RWPE2 (cell line): ENCODE measurements at regions not wholly inside any gene's neighbourhood (a gene's known extent, or its start where the extent isn't known, plus 50 kb on each side); places are given as distances from the start of the nearest gene placed in this dataset.

ENCODE experiments used
- ATAC-seq: fragments of 200-7000 bp; cut with Tn5 transposase; 3 replicates; pipeline ENCODE4 v1.9.1; 2021; ENCODE audit warnings: low read depth
- DNase-seq: peaks from one replicate; pipeline ENCODE4 v3.0.0-alpha.2; 2020; ENCODE audit warnings: low spot score
- H3K27ac ChIP-seq: fragments of 450-650 bp; 2 replicates; pipeline ENCODE4 v1.5.1; 2017; ENCODE audit warnings: mild to moderate bottlenecking; ENCODE audit not compliant: poor library complexity, severe bottlenecking
- H3K27me3 ChIP-seq: fragments of 250-450 bp; sonication (Bioruptor Pico); 2 replicates; pipeline ENCODE4 v1.5.1; 2021; ENCODE audit warnings: mild to moderate bottlenecking, moderate library complexity; ENCODE audit not compliant: insufficient read depth, poor library complexity, severe bottlenecking
- H3K36me3 ChIP-seq: fragments of 250-450 bp; sonication (Bioruptor Pico); 2 replicates; pipeline ENCODE4 v1.5.1; 2020; ENCODE audit warnings: low read depth, mild to moderate bottlenecking, moderate library complexity
- H3K4me1 ChIP-seq: fragments of 250-450 bp; sonication (Bioruptor Pico); 2 replicates; pipeline ENCODE4 v1.5.1; 2021; ENCODE audit warnings: mild to moderate bottlenecking, moderate library complexity; ENCODE audit not compliant: insufficient read depth, poor library complexity, severe bottlenecking
- H3K4me3 ChIP-seq: fragments of 250-450 bp; sonication (Bioruptor Pico); 2 replicates; pipeline ENCODE4 v1.5.1; 2021; ENCODE audit warnings: mild to moderate bottlenecking, moderate library complexity; ENCODE audit not compliant: severe bottlenecking
- H3K9me3 ChIP-seq: fragments of 250-450 bp; sonication (Bioruptor Pico); 2 replicates; pipeline ENCODE4 v1.5.1; 2021; ENCODE audit warnings: mild to moderate bottlenecking, moderate library complexity; ENCODE audit not compliant: severe bottlenecking
- TF ChIP-seq, protein P1 (sequence below): fragments of 450-650 bp; IDR thresholded peaks from one replicate; pipeline ENCODE4 v1.5.1; 2017; ENCODE audit warnings: mild to moderate bottlenecking, moderate library complexity; ENCODE audit not compliant: poor library complexity, severe bottlenecking

DNA sequence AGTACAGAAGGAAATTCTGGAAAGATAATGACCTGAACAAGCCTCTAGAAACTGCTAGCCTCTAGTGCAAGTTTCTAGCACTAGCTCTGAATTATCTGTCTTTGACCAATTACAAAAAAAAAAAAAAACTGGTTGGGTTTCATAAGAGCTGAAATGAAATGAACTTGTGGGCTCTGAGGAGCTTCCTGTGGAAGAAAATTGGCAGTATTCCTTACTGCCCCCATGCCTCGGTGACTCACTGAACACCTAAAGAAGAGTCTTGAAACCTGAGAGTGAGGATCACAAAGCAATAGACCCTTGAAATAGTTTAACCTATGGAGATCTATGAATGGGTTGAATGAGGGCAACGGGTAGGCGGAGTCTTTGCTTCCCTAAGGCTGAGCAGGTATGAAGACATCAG, 263.6 kb upstream of the RASA1 start:
- Histone ChIP-seq H3K27ac (no peak overlapping the region), H3K4me1 (no peaks in the 10 kb centered on the region), H3K27me3 (no peaks in the 10 kb centered on the region), H3K4me3 (no peak overlapping the region), H3K36me3 (no peaks in the 10 kb centered on the region), H3K9me3 (no peaks in the 10 kb centered on the region)
- ATAC-seq: no peak
- TF ChIP-seq, protein P1, sequence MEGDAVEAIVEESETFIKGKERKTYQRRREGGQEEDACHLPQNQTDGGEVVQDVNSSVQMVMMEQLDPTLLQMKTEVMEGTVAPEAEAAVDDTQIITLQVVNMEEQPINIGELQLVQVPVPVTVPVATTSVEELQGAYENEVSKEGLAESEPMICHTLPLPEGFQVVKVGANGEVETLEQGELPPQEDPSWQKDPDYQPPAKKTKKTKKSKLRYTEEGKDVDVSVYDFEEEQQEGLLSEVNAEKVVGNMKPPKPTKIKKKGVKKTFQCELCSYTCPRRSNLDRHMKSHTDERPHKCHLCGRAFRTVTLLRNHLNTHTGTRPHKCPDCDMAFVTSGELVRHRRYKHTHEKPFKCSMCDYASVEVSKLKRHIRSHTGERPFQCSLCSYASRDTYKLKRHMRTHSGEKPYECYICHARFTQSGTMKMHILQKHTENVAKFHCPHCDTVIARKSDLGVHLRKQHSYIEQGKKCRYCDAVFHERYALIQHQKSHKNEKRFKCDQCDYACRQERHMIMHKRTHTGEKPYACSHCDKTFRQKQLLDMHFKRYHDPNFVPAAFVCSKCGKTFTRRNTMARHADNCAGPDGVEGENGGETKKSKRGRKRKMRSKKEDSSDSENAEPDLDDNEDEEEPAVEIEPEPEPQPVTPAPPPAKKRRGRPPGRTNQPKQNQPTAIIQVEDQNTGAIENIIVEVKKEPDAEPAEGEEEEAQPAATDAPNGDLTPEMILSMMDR: no peak
- no peak for DNase-seq

DNA sequence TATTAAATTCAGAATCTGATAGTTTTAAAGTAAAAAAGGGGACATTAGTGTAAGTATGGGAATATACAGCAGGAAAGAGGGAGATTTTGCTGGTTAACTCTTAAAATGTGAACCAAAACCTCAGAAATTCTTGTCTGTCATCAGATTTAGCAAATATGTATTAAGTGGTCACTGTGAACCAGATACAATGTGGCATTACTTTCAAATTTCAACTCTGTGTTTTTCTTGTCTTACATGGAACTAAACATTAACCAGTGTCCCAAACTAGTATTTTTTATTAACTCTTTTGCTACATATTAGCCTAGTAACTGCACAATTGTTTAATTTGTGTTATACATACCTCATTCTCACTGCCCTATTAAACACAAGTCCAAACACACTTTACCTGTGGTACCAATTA, 259.9 kb upstream of the RASA1 start:
- no peak for DNase-seq
- H3K4me1 ChIP-seq: no peaks in the 10 kb centered on the region
- TF ChIP-seq, protein P1: no peak
- ATAC-seq: no peak
- H3K36me3 ChIP-seq: no peaks in the 10 kb centered on the region
- peaks cover 2% of the 10 kb centered on the region for H3K9me3 ChIP-seq
- no peak overlapping the region for H3K27ac ChIP-seq
- no peak overlapping the region for H3K4me3 ChIP-seq
- no peaks in the 10 kb centered on the region for H3K27me3 ChIP-seq

DNA sequence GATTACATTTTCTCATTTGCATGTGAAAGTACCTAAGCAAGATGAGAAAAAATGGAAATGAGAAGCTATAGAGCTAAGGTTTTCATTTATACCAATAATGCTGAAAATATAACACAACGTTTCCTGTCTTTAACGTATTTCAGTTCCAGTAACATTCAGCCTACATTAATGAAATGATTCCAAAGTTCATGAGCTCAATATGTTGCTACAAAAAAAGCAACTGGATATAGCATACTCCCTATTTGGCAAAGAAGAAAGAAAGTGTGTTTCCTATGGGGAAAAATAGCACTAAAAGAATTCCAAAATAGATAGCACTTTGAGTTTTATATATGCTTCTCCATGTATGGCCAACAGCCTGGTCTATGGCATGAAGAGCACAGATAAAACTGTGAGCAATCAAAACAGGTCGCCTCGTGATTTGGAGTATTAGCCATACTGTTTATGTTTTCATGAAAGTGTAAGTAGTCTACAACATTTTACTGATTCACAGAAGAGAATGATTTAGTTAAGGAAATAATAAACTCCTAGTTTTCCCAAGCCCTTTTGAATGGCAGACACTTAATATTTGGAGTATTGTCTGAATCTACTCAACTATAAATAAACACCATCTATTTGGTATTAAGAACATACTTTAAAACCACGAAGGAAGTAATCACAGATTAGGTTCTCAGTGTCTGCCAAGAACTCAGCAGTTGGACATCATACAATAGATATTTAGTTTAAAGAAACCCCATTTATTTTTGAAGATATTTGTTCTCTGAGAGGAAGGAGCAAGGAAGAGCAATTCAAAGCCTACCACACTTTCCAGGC, 258.7 kb upstream of the RASA1 start:
- Histone ChIP-seq H3K27ac (no peak overlapping the region), H3K9me3 (peaks cover 2% of the 10 kb centered on the region), H3K27me3 (no peaks in the 10 kb centered on the region), H3K4me3 (no peak overlapping the region), H3K4me1 (no peaks in the 10 kb centered on the region), H3K36me3 (no peaks in the 10 kb centered on the region)
- ATAC-seq (no peak), DNase-seq (no peak)
- TF ChIP-seq, protein P1: no peak

DNA sequence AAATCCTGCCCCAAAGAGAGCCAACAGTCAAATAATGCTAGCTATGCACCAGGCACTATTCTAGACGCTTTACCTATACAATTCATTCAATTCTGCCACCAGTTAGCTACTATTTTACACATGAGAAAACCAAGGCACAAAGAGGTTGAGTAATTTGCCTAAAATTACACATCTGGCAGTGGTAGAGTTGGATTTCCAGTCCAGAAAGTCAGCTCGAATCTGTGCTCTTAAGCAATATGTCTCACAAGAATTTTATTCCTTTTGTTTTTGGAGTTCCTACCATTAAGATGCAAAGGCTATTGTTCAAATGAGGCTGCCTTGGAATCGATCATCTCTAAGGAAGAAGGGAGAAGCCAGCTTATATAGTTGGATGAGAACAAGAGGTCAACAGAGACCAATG, 256.9 kb upstream of the RASA1 start:
- no peaks in the 10 kb centered on the region for H3K36me3 ChIP-seq
- DNase-seq (no peak), ATAC-seq (no peak; the same call in 2 of the 3 replicates)
- TF ChIP-seq, protein P1: no peak
- no peaks in the 10 kb centered on the region for H3K4me1 ChIP-seq
- no peaks in the 10 kb centered on the region for H3K27me3 ChIP-seq
- H3K27ac ChIP-seq: no peak overlapping the region
- no peak overlapping the region for H3K4me3 ChIP-seq
- H3K9me3 ChIP-seq: peaks cover 2% of the 10 kb centered on the region

DNA sequence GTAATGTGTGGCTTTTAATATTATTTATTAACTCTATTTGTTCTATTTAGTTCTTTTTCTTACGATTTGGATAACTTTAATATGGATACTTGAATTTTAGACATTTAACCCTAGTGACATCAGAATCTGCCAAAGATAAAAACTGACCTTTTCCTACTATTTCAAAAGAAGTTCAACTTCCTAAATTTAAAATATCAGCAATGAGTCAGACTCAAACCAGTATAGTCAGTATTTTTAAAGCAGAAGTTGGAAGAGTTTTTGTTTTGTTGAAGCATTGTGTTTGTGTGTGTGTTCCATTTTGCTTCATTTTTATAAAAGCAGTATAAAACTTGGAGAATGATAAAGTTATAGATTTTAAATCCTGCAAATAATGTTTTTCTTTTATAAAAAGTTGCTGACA, 251.8 kb upstream of the RASA1 start:
- Histone ChIP-seq H3K9me3 (no peaks in the 10 kb centered on the region), H3K27me3 (no peaks in the 10 kb centered on the region)
- no peak for DNase-seq

More for the DNA sequence above, 251.8 kb upstream of the RASA1 start:
- Histone ChIP-seq H3K4me3 (no peak overlapping the region), H3K27ac (no peak overlapping the region), H3K36me3 (no peaks in the 10 kb centered on the region), H3K4me1 (no peaks in the 10 kb centered on the region)
- TF ChIP-seq, protein P1: no peak
- ATAC-seq: no peak
